ENCODE measurements at regions not wholly inside any gene's neighbourhood (a gene's known extent, or its start where the extent isn't known, plus 50 kb on each side); places are given as distances from the start of the nearest gene placed in this dataset.
"Not testable (repeated sequence)": the region's sequence is repeated elsewhere in the genome, so short reads cannot be mapped to it uniquely, and the experiment has no call there.

- H3K4me3 ChIP-seq (ENCODE audit: control insufficient read depth, low read depth, low read length) = no peak overlapping the region
- DNase-seq (ENCODE audit: low read depth) = no peak
- TF ChIP-seq CTCF (IDR thresholded peaks at IDR 0.05; ENCODE audit: control insufficient read depth, insufficient read depth, low read depth, low read length, missing control alignments) = no peak
Observed at GRCh38 chr6:14386263-14386662, 268.7 kb downstream of the CD83 start.

DNA sequence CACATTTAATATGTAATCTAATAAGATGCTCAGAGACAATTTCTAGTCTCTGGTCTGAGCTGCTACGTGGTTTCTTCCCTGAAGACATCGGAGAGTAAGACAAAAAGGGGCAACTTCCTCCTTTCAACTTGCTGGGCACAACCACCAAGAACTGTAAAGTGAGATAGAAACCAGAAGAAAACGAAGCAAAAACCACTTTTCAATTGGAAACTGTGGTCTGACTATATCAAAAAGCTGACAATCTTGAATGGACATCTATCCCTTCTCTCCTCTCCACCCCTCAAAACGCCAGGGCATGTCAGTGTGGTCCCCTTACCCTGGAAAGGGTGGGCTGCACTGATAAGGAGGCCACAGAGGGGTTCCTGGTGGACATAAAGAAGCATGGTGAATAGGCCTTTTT is 269.1 kb downstream of the CD83 start:
- H3K4me3 ChIP-seq (ENCODE audit: control insufficient read depth, low read depth, low read length) = no peak overlapping the region
- no peak for DNase-seq (ENCODE audit: low read depth)
- TF ChIP-seq CTCF (IDR thresholded peaks at IDR 0.05; ENCODE audit: control insufficient read depth, insufficient read depth, low read depth, low read length, missing control alignments) = no peak

- TF ChIP-seq CTCF (IDR thresholded peaks at IDR 0.05; ENCODE audit: control insufficient read depth, insufficient read depth, low read depth, low read length, missing control alignments) = no peak
- H3K4me3 ChIP-seq (ENCODE audit: control insufficient read depth, low read depth, low read length) = no peak overlapping the region
- DNase-seq (ENCODE audit: low read depth) = no peak
Observed at GRCh38 chr6:14388371-14388770, 270.8 kb downstream of the CD83 start.

DNA sequence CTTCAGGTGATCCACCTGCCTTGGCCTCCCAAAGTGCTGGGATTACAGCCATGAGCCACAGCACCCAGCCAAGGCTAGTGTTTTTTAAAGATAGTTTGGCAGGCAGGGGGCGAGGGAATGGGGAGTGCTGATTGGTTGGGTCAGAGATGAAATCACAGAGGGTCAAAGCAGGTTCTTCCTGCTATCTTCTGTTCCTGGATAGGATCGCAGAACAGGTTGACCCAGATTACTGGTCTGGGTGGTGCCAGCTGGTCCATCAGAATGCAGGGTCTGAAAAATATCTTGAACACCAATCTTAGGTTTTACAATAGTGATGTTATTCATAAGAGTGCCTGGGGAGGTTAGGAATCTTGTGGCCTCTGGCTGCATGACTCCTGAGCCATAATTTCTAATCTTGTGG is 272.2 kb downstream of the CD83 start:
- H3K4me3 ChIP-seq (ENCODE audit: control insufficient read depth, low read depth, low read length); DNase-seq (ENCODE audit: low read depth): not testable (repeated sequence)

DNA sequence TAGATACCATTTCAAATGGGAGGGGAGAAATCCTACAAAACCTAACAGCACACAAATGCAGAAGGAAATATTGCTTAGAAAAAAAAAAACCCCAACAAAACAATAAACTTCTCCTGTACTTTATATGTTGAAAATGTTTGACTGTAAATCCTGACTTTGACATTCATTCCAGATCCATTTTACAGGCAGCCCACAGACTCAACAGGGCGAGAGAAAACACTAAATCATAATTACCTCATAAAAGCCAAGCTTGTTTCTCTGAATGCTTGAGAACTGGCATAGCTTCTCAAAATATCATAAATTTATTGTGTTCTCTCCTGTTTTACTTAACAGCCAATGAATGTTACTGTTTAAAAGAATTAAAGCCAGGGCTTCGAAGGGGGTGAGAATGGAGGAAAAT is 273.2 kb downstream of the CD83 start:
- no peak for TF ChIP-seq CTCF (IDR thresholded peaks at IDR 0.05; ENCODE audit: control insufficient read depth, insufficient read depth, low read depth, low read length, missing control alignments)
- DNase-seq (ENCODE audit: low read depth) = no peak
- H3K4me3 ChIP-seq (ENCODE audit: control insufficient read depth, low read depth, low read length) = no peak overlapping the region

- no peak for DNase-seq (ENCODE audit: low read depth)
- no peak overlapping the region for H3K4me3 ChIP-seq (ENCODE audit: control insufficient read depth, low read depth, low read length)
- no peak for TF ChIP-seq CTCF (IDR thresholded peaks at IDR 0.05; ENCODE audit: control insufficient read depth, insufficient read depth, low read depth, low read length, missing control alignments)
Observed at GRCh38 chr6:14393910-14394309, 276.3 kb downstream of the CD83 start.

DNA sequence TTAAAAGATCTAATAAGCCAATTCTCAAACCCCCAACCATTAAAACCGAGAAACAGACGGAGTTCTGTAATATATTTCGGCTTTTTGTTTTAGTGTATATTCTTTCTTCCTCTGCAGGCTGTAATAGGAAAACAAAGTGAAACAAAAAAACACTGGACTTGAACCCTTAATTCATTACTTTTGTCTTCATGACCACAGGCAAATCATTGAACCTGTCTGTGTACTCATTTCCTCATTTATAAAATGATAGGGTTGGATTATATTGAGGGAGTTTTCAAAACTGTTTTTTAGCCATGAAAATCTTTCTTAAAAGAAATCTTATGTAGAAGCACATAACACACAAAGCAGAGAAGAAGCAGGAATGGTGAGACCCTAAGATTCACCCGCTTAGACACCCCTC is 278.8 kb downstream of the CD83 start:
- no peak for DNase-seq (ENCODE audit: low read depth)
- no peak for TF ChIP-seq CTCF (IDR thresholded peaks at IDR 0.05; ENCODE audit: control insufficient read depth, insufficient read depth, low read depth, low read length, missing control alignments)
- H3K4me3 ChIP-seq (ENCODE audit: control insufficient read depth, low read depth, low read length) = no peak overlapping the region
